Frontal cortex (tissue), 3 donors: ENCODE measurements at regions not wholly inside any gene's neighbourhood (a gene's known extent, or its start where the extent isn't known, plus 50 kb on each side); places are given as distances from the start of the nearest gene placed in this dataset.
"Not testable (repeated sequence)": the region's sequence is repeated elsewhere in the genome, so short reads cannot be mapped to it uniquely, and the experiment has no call there.

Experiments used
- DNase-seq, 2 donors: peaks; one replicate each; pipeline ENCODE4 v3.0.0; 2012; ENCODE audit warnings: low spot score in 2 of 2
- FAIRE-seq: peaks from 2 replicates; lab custom pipeline; 2012; peaks lifted over from hg19 to GRCh38; lab: Jason Lieb, UNC
- donor health status: control.
- donor health status: control.
- donor health status: control.

DNA sequence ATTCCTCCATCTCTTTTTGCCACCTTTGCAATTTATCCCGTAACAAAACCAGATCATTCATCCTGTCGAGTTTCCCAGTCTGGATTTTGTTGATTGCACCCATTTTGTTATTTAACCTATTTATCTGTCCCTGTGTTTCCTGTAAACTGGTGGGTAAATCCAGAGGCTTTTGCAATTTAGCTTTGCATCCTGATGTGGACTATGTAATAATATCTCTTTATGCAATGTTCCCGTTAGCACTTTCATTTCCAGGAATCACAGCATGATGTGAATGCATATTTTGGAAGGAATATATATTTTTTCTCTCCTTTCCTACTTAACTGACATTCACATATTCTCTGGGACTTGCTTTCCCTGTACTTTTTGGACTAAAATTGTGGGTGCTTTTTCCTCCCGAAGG, 240.3 kb upstream of the GAS1 start:
- DNase-seq (no peak), FAIRE-seq (no peak)

DNA sequence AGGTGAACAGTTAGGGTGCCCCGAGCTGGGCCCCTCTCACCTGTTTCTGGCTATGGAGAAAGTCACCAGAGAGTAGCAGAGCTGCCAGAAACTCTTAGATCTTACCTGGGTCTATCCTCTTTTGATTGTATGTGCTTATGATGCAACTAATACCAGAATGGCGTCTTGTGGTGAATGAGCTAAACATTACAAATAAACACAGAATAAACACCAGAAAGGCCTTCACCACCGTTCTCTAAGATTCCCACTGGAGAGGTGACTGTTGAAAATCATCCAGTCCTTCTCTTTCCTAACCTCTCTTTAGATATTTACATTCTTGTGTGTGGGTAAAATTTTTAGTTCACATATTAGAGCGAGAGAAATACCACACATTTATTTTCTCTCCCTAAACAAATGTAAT, 241.7 kb upstream of the GAS1 start:
- FAIRE-seq: no peak
- DNase-seq: no peak

DNA sequence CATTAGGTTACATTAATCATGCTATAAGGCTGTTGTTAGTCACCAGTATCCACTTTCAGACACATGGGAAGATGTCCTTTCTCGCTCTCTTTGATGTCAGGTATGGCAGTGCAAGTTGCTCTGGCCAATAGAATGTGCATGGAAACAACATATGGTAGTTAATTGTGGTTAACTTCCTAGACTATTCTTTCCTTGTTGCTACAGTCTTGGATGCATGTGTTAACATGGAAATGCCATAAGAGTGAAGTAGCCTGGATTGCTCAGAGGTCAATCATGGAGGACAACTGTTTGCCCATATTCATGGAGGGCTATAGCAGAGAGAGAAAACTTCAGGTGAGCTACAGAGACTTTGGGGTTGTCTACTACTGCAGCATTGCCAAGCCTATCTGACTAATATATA, 245.8 kb upstream of the GAS1 start:
- no peak for DNase-seq
- FAIRE-seq: no peak

DNA sequence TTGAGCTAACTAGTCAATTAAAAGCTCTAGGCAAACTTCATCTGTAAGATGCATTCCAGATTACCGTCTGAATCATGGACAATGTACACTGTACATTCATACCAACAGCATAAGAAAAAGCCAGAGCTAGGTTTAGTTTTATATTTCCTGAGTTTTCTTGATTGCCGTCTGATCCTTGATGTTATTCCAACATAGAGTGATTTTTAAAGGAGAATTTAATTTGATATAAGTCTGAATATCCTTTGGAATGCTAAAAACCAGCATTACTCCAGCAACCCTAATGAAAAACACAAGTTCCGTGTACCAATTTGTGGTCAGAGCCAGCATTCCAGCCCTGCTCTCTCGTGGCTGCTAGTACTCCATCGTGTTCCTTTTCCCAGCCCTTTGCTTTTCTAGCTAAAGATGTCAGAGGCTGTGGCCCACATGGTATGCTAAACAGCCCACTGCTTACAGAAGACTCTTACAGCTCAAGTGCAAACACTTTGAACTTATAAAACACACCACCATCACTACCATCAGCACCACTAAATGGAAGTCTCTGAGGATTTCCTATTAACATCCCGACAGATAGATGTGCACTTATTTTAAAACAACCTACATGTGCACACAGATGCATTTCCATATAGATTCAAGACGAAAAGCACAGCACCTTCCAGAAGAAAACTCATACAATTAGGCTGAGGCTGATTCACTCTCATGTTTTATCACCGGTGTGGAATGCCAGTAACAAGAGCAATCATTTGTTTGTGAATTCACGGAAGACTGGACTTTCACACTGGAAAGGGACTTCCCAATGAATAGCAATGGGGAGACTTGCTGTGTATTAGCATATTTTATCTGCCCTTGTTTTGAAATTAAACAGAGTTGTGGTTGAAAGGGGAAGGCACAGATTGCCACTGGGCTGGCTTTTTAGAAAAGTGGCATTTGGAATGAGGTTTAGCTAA, 246.9 kb upstream of the GAS1 start:
- FAIRE-seq (no peak), DNase-seq (no peak)

DNA sequence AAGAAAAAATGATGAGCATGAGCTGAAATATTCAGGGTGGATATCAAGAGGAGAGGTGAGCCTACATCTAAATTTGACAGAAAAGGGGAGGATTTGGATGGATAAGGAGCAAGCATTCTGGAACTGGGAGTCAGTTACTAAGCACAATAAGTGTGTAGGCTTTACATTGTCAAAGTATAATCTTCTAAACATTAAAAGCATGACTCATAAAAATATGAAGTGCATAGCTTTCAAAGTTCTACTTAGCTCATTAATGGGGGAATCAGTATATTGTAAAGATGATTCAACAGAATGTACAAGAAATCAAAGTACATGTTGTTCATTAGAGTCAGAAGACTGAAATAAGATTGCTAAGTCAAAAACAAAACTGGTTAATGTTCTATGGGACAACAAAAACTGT, 248.0 kb upstream of the GAS1 start:
- no peak for DNase-seq
- no peak for FAIRE-seq

DNA sequence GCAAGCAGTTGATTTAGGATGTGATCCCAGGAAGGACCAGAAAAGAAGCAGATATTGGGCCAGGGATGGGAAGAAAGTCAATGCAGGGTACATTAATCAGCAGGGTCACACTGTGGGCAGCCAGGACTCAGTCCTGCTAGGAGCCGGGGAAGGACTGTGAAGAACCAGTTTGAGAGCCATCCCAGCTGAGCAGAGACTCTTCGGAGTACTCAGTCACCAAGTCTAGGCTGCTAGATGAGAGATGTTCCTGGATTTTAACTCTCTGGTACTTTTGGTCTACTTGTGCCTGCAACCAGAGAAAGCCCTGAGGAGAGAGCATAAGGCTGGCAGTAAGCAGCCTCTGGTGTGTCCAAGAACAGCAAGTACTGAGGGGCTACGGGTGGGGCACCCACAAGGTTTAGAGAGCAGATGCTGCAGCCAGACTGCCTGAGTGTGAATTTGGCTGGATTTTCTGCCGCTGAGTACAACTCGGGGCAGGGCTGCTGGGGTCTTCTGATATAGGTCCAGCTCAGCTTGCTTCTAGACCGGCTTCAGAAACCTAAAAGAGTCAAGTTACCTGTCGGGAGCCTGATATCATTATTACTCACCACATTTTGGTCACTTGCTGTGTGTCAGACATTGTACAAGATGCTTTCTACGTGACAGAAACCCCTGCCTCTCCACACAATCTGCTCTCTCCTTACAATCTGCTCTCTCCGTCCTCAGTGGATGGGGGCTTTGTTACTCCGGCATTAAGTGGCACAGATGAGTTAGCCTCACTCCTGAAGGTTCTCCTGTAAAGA, 250.2 kb upstream of the GAS1 start:
- no peak for FAIRE-seq
- no peak for DNase-seq

DNA sequence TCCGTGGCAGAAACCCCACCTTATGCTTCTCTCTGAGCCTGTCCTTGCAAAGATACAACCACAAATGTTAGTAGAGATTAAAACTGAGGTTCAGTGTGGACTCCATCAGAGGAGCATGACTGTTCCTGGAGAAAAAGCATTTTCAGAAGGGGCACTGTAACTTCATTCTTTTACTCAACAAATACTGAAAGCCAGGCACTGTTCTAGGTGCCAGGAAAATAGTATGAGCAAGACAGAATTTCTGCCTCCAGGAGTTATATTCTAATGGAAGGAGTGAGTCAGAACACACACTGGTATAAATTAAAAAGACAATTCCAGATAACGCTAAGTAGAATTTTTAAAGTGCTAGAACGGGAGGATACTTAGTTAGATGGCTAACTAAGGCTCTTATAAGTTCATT, 251.4 kb upstream of the GAS1 start:
- DNase-seq (no peak), FAIRE-seq (no peak)

DNA sequence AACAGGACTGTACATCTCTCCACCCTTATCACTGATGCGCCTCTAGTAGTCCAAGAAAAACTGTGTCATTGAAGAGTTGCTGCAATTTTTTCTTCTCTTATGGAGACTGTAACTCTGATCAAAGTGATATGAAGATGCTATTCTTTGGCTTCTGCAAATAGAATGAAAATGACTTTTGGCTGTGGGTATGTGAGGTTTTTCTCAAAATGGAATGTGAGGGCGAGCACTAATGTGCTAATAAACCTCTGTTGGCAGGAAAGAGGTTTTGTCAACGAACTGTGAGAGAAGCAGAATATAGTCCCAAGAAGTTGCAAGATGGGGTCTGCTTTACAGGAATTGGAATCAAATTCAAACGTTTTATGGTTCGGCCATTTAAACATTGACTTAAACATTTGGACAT, 252.0 kb upstream of the GAS1 start:
- FAIRE-seq: no peak
- DNase-seq: no peak

DNA sequence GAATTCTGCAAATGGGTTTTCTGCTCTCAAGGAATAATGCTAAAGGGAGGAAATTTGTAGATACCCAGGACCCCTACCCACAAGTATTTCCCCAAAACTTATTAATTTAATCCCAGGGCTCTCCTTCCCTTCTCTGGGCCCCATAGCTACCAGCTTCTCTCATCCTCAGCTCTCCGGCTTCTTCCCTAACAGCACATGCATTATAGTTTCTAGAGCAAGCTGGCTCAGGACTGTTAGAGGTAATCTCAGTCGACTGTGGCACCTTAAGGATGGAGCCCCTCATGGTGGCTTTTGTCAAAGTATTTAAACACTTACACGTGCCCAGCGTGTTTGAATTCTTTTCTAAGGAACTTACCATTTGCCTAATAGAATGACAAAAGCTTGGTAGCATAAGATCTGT, 252.5 kb upstream of the GAS1 start:
- DNase-seq (no peak), FAIRE-seq (no peak)

DNA sequence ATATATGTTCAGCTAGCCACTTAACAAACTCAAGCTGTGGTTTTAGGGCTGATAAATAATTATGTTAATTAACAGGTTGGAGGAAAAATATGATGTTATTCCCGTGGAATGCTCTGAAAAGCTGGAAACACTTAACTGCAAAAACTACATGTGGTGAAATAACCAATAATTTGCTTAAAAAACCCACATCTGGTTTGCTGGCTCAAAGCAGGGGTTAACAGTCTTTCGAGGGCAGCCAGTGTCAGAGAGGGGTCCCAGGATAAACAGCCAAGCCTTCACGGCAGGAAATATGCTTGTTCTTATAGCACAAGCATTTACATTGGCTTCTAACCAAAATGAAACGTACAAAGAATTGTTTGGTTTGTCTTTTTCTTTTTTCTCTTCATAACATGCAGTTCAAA, 254.0 kb upstream of the GAS1 start:
- DNase-seq (no peak), FAIRE-seq (no peak)

DNA sequence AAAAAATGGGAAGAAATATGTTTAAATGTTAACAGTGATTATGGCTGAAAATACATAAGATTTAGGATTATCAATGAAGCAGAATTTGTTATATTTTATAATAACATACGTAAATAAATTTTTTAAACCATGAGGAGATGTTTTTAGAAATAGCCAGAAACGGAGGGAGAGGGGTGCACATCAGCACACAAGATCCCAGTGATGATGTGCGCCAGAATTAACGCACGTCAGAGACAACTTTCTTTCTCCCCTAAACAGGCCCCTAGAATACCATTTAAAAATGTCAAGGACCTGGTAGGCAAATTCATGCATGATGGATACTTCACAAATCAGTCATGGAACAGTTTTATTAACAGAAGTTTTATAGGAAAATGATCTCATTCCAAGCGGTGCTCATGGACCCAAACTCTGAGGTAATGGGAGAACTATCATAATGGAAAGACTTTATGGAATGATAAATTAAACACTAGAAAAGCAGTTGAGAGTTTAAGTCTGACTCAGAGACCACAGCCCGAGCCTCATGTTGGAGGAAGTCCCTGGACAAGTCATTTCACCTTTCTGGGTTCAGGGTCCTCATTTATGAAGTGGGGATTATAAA, 258.9 kb upstream of the GAS1 start:
- no peak for DNase-seq

DNA sequence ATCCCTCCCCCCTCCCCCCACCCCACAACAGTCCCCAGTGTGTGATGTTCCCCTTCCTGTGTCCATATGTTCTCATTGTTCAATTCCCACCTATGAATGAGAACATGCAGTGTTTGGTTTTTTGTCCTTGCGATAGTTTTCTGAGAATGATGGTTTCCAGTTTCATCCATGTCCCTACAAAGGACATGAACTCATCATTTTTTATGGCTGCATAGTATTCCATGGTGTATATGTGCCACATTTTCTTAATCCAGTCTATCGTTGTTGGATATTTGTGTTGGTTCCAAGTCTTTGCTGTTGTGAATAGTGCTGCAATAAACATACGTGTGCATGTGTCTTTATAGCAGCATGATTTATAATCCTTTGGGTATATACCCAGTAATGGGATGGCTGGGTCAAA, 263.4 kb upstream of the GAS1 start:
- FAIRE-seq, DNase-seq: not testable (repeated sequence)

More for the DNA sequence above, 258.9 kb upstream of the GAS1 start:
- no peak for FAIRE-seq

DNA sequence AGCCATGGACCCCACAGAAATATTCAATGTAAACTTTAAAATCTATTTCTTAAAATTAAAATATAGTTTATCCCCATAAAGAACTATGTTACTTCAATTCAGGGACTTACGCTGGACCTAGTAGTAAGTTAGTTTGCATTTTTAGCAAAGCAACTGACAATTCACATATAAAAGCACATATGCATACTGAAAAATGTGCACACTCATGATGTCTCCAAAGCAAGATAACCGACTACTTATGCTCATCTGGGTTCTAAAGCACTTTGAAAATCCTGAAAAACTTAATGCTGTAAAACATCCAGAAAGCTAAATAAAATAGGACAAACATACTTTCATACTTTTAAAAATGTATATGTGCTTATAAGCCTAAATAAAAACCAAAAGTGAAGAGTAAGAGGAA, 264.4 kb upstream of the GAS1 start:
- DNase-seq: no peak
- FAIRE-seq: no peak

DNA sequence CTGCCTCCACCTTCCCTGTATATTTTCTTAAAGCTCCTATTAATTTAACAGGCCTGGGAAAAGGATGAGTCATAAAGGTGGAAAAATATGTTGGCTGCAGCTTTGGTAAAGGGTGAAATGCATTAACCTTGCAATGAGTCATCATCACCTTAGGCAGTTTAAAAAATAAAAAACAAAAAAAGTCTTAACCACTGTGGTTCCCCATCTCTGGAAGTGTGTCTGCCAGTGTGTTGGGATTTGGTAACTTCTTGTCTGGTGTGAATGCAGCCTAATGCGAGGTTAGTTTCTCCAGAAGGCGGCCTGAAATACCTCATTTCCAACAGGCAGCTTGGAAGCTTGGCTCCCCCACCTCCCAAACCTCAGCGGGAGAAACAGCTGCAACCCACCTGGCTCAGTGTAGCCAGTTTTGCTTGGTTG, 265.3 kb upstream of the GAS1 start:
- DNase-seq (no peak), FAIRE-seq (no peak)

DNA sequence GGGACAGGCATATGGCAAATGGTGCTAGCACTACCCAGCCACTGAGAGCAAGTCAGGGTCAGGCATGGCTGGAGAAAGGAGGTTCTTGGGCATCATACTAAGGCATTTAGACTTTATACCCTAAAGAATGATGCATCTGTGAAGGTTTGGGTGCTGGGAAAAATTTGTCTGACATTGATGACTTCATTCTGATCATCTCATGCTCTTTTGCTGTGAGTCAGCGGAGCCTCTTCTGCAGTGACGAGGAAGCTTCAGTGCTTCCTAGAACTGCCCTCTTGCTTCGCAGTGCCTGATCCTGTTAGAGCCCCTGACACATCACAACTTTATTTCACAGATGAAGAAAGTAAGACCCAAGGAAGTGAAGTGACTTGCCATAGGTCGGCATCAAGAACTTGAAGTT, 266.6 kb upstream of the GAS1 start:
- FAIRE-seq: no peak
- no peak for DNase-seq

DNA sequence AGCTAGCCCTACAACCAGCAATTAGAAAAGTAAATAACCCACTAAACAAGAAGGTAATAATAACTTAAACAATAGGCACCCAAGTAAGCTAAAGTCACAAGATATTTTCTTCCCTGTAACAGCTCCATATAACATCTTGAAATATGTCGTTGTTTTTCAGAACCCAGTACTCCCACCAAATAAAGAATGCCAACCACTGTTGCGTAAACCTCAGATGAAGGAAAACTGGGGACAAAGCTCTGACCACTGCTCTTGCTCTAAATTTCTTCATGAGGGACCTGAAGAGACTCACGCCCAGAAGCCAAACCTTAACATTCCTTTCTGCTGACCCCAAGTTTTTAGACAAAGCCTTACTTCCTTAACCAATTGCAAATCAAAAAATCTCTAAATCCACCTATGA, 267.7 kb upstream of the GAS1 start:
- FAIRE-seq: no peak
- no peak for DNase-seq

DNA sequence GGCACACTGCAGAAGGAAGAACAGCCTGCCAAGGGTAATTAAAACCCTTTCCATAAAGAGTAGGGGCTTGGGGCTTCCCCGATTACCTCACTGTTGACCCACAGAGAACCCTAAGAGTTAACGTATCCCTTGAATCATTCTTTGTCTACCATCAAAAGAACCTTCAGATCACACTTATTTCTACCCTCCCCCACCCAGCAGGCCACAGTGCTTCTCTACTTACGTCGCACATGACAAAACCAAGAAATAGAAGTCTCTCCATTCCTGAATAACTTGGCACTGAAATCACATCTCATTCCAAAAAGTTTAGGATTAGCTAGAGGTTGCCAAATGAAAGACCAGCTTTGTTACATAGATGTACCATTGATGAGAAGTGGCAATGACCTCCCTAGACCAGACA, 268.7 kb upstream of the GAS1 start:
- FAIRE-seq (no peak), DNase-seq (no peak)

DNA sequence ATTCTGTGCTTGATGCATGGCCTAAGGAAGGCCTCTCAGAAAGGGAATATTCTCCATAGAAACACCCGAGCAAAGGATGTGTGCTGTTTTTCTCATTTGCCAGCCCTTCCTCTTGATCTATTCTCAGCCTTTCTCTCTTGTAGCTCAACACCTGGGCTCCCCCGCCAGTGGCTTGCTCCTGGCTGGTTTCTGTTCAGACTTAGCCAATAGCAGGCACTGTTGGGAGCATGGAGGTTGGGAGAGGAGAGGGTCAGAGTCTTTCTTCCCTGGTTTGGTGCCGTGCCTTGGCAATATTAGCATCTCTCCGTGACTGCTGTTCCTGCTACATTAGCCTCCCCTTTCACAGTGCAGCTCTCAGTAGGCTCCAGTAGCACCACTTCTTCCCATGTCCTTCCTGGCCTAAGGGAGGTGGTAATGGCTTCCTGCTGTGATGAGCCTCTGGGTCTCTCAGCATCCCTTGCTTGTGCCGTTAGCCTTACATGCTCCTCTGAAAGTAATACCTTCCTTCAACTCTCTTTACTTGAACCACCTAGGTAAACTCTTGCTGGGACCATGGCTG, 269.7 kb upstream of the GAS1 start:
- FAIRE-seq: no peak
- DNase-seq: no peak

DNA sequence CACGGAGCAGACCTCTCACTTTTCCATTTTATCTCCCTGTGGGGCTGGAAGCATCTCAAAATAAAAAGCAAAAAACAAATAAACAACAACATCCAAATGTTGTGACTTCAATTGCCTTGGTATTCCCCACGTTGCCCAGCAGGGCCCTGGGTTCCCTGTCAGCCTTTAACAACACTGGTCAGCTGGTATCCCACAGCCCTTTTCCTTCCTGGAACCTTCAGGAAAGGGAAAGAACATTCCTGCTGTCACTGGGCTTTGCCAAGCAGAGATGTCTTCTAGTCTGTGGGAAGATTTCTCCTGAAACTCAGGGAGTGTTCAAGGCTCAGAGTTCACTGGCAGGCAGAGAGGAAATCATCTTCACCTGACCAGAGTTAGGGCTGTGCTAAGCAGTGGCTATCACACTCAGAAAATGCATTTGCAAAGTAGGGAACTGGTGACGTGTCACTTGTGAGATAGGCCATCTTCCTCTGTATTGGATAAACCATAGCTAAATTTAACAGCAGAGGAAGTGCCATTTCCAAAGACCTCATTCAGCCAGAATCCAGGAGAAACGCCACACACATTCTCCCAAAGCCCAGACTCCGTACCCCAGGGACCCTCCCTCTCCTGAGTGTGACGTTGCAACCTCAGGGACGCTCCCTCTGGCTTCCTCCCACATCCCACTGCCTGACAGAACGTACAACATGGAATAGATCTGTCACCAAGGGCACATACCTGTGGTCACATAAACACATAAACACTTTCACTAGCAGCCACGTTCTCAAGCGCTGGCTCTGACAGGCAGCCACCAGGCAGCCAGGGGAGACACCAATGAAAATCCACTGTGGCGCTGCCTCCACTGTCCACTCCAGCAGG, 274.0 kb upstream of the DAPK1 start:
- DNase-seq (no peak), FAIRE-seq (no peak)

DNA sequence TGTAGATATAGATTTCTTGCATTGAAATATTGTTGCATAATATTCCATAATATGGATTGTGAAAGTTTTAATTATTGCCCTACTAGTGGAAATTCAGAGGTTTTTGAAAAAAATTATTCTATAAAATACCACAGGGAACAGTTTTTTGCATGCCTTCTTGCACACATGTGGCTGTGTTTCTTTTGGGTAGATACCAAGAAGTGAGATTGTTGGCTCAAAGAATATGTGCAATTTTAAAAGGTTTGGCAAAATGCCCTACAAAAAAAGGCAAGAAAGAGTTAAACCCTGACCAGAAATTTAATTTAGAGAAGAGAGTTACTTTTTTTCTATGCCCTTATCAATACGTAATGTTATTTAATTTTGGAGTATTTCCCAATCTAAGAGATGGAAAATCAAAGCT, 270.8 kb upstream of the DAPK1 start:
- no peak for DNase-seq
- no peak for FAIRE-seq
